ENCODE measurements at regions not wholly inside any gene's neighbourhood (a gene's known extent, or its start where the extent isn't known, plus 50 kb on each side); places are given as distances from the start of the nearest gene placed in this dataset.

- TF ChIP-seq PAXIP1 (CRISPR knock-in tag; conservative IDR thresholded peaks at IDR 0.05) (no peak), THAP7 (CRISPR knock-in tag; IDR thresholded peaks at IDR 0.05) (no peak), MYPOP (CRISPR knock-in tag; IDR thresholded peaks at IDR 0.05) (no peak), SP140L (CRISPR knock-in tag; IDR thresholded peaks at IDR 0.05; ENCODE audit: borderline replicate concordance) (no peak), EP300 (IDR thresholded peaks at IDR 0.05; ENCODE audit: low read depth in 2 of 2, low read length in 2 of 2) (no peak), EP300 (CRISPR knock-in tag; IDR thresholded peaks at IDR 0.05; ENCODE audit: borderline replicate concordance) (no peak), POLR2AphosphoS2 (IDR thresholded peaks at IDR 0.05; ENCODE audit: low read depth, low read length) (no peak), RXRA (CRISPR knock-in tag; IDR thresholded peaks at IDR 0.05) (no peak), LCORL (IDR thresholded peaks at IDR 0.05) (no peak), LCORL (CRISPR knock-in tag; IDR thresholded peaks at IDR 0.05) (no peak)
Measured at GRCh38 chr2:217160103-217160743, 300.4 kb upstream of the TNP1 start (continued).
